Activated naive CD4-positive, alpha-beta T cell treated with anti-CD3 and anti-CD28 coated beads for 36 hours (primary cell): ENCODE measurements at regions not wholly inside any gene's neighbourhood (a gene's known extent, or its start where the extent isn't known, plus 50 kb on each side); places are given as distances from the start of the nearest gene placed in this dataset.

Experiments
- CTCF ChIA-PET: fragments of 350-600 bp; sonication (Branson Sonifier 250); formaldehyde crosslinking; loops from one replicate; lab custom pipeline; 2021; ENCODE audit warnings: antibody characterized with exemption; lab: Charles Lee
- DNase-seq: peaks from one replicate; pipeline ENCODE4 v3.0.0-alpha.2; 2020
- H3K27ac Mint-ChIP-seq: one replicate; pipeline ENCODE4 v1.8.0; 2021; ENCODE audit warnings: mild to moderate bottlenecking, mixed read lengths
- H3K27me3 Mint-ChIP-seq: one replicate; pipeline ENCODE4 v1.8.0; 2021; ENCODE audit warnings: low read depth, mixed read lengths
- H3K36me3 Mint-ChIP-seq: one replicate; pipeline ENCODE4 v1.8.0; 2021; ENCODE audit warnings: low read depth, mixed read lengths
- H3K4me1 Mint-ChIP-seq: one replicate; pipeline ENCODE4 v1.8.0; 2021; ENCODE audit warnings: low read depth, mixed read lengths
- H3K4me3 Mint-ChIP-seq: one replicate; pipeline ENCODE4 v1.8.0; 2021; ENCODE audit warnings: mild to moderate bottlenecking, moderate library complexity, mixed read lengths
- H3K9me3 Mint-ChIP-seq: one replicate; pipeline ENCODE4 v1.8.0; 2021; ENCODE audit warnings: mixed read lengths
- intact Hi-C: fragments of 100-400 bp; cut with micrococcal nuclease; formaldehyde crosslinking; loops from one replicate; pipeline ENCODE4 v1.15.1; 2023

- intact Hi-C loops = no loop called here
- no peak overlapping the region for H3K27ac Mint-ChIP-seq
- H3K4me1 Mint-ChIP-seq = no peaks in the 10 kb centered on the region
- H3K4me3 Mint-ChIP-seq = no peak overlapping the region
- CTCF ChIA-PET = no interaction called here
- H3K9me3 Mint-ChIP-seq = no peaks in the 10 kb centered on the region
- DNase-seq = no peak
- H3K27me3 Mint-ChIP-seq = no peaks in the 10 kb centered on the region
- no peaks in the 10 kb centered on the region for H3K36me3 Mint-ChIP-seq
These were observed 60.5 kb upstream of the EXOC2 start for GRCh38 chr6:753486-753885.

- intact Hi-C loops = no loop called here
- Mint-ChIP-seq H3K4me1 (no peaks in the 10 kb centered on the region), H3K9me3 (no peaks in the 10 kb centered on the region), H3K4me3 (no peak overlapping the region), H3K27ac (no peak overlapping the region), H3K36me3 (no peaks in the 10 kb centered on the region), H3K27me3 (no peaks in the 10 kb centered on the region)
- no peak for DNase-seq
- CTCF ChIA-PET = interaction anchor here (1.4 kb wide), 1 partner anchor 10 kb away, joined by 3 read pairs; no protein-coding TSS in a partner anchor
These were observed 59.5 kb upstream of the EXOC2 start for GRCh38 chr6:752438-752837.

GRCh38 chr6:751765-752164 is 58.8 kb upstream of the EXOC2 start:
- CTCF ChIA-PET = interaction anchor here (1.4 kb wide), 1 partner anchor 10 kb away, joined by 3 read pairs; no protein-coding TSS in a partner anchor
- Mint-ChIP-seq H3K4me1 (no peaks in the 10 kb centered on the region), H3K9me3 (no peaks in the 10 kb centered on the region), H3K4me3 (no peak overlapping the region), H3K27me3 (no peaks in the 10 kb centered on the region), H3K36me3 (no peaks in the 10 kb centered on the region), H3K27ac (no peak overlapping the region)
- DNase-seq = no peak
- intact Hi-C loops = no loop called here

- intact Hi-C loops = loop anchor here (10.0 kb wide), 1 partner anchor 157 kb away; no protein-coding TSS in a partner anchor
- H3K9me3 Mint-ChIP-seq = no peaks in the 10 kb centered on the region
- H3K27ac Mint-ChIP-seq = no peak overlapping the region
- CTCF ChIA-PET = no interaction called here
- no peaks in the 10 kb centered on the region for H3K27me3 Mint-ChIP-seq
- H3K4me1 Mint-ChIP-seq = no peaks in the 10 kb centered on the region
- H3K36me3 Mint-ChIP-seq = no peaks in the 10 kb centered on the region
- H3K4me3 Mint-ChIP-seq = no peak overlapping the region
- no peak for DNase-seq
These were observed 55.0 kb upstream of the EXOC2 start for GRCh38 chr6:747921-748320.

GRCh38 chr6:747028-747427 is 54.1 kb upstream of the EXOC2 start:
- CTCF ChIA-PET = interaction anchor here (1.3 kb wide), 1 partner anchor 15 kb away, joined by 4 read pairs; no protein-coding TSS in a partner anchor
- Mint-ChIP-seq H3K36me3 (no peaks in the 10 kb centered on the region), H3K27ac (no peak overlapping the region), H3K4me3 (no peak overlapping the region), H3K9me3 (no peaks in the 10 kb centered on the region), H3K27me3 (no peaks in the 10 kb centered on the region), H3K4me1 (no peaks in the 10 kb centered on the region)
- DNase-seq = no peak
- intact Hi-C loops = loop anchor here (10.0 kb wide), 1 partner anchor 158 kb away; no protein-coding TSS in a partner anchor

- Mint-ChIP-seq H3K4me1 (peaks cover 8% of the 10 kb centered on the region), H3K36me3 (no peaks in the 10 kb centered on the region), H3K27ac (no peak overlapping the region), H3K4me3 (no peak overlapping the region), H3K27me3 (no peaks in the 10 kb centered on the region), H3K9me3 (no peaks in the 10 kb centered on the region)
- no peak for DNase-seq
- intact Hi-C loops = loop anchor here (10.0 kb wide), 1 partner anchor 160 kb away; no protein-coding TSS in a partner anchor
- CTCF ChIA-PET = interaction anchor here (1.0 kb wide), 1 partner anchor 43 kb away, joined by 4 read pairs; no protein-coding TSS in a partner anchor
These were observed 51.9 kb upstream of the EXOC2 start for GRCh38 chr6:744666-745353.

- no peaks in the 10 kb centered on the region for H3K9me3 Mint-ChIP-seq
These were observed 50.6 kb upstream of the EXOC2 start for GRCh38 chr6:743320-744096.

More at GRCh38 chr6:743320-744096, 50.6 kb upstream of the EXOC2 start:
- H3K27me3 Mint-ChIP-seq = no peaks in the 10 kb centered on the region
- H3K4me1 Mint-ChIP-seq = peaks cover 8% of the 10 kb centered on the region
- no peaks in the 10 kb centered on the region for H3K36me3 Mint-ChIP-seq
- no peak for DNase-seq
- intact Hi-C loops = loop anchor here (10.0 kb wide), 1 partner anchor 161 kb away; no protein-coding TSS in a partner anchor
- CTCF ChIA-PET = no interaction called here
- H3K4me3 Mint-ChIP-seq = no peak overlapping the region
- no peak overlapping the region for H3K27ac Mint-ChIP-seq
